H1 (cell line): ENCODE measurements at regions not wholly inside any gene's neighbourhood (a gene's known extent, or its start where the extent isn't known, plus 50 kb on each side); places are given as distances from the start of the nearest gene placed in this dataset.

Source experiments
- BACH1 ChIP-seq: IDR thresholded peaks from 2 replicates; pipeline ENCODE4 v1.6.1; 2012; ENCODE audit warnings: low read length, improper control_type of control experiment
- BCL11A ChIP-seq, 2 experiments: IDR thresholded peaks; one replicate each; pipeline ENCODE4 v1.6.1; 2011; ENCODE audit warnings: low read depth in 2 of 2, low read length in 2 of 2, mild to moderate bottlenecking in 2 of 2
- EGR1 ChIP-seq: IDR thresholded peaks from 2 replicates; pipeline ENCODE4 v1.6.1; 2011; ENCODE audit warnings: low read depth, low read length, borderline replicate concordance
- POU5F1 ChIP-seq: IDR thresholded peaks from 2 replicates; pipeline ENCODE4 v1.6.1; 2011; ENCODE audit warnings: low read depth, mild to moderate bottlenecking, low read length, moderate library complexity
- SIX5 ChIP-seq: IDR thresholded peaks from 2 replicates; pipeline ENCODE4 v1.6.1; 2011; ENCODE audit warnings: mild to moderate bottlenecking, low read depth, low read length
- SRF ChIP-seq: IDR thresholded peaks from 2 replicates; pipeline ENCODE4 v1.6.1; 2011; ENCODE audit warnings: mild to moderate bottlenecking, low read depth, low read length, moderate library complexity
- TAF1 ChIP-seq: IDR thresholded peaks from 2 replicates; pipeline ENCODE4 v1.6.1; 2011; ENCODE audit warnings: mild to moderate bottlenecking, low read depth, low read length
- TAF7 ChIP-seq: optimal IDR thresholded peaks from 2 replicates; pipeline ENCODE3; 2011; ENCODE audit warnings: low read depth, mild to moderate bottlenecking, inconsistent platforms, low read length, moderate library complexity, borderline replicate concordance
- TCF12 ChIP-seq: IDR thresholded peaks from 2 replicates; pipeline ENCODE4 v1.6.1; 2011; ENCODE audit warnings: low read depth, mild to moderate bottlenecking, low read length
- ZNF274 ChIP-seq: IDR thresholded peaks from 2 replicates; pipeline ENCODE4 v1.7.0; 2012; ENCODE audit warnings: low read length, borderline replicate concordance; ENCODE audit errors: extremely low read depth
- TF ChIP-seq, protein P1 (sequence below): fragments of 300-600 bp; sonication (generic); IDR thresholded peaks from 2 replicates; pipeline ENCODE4 v1.7.1; 2012; ENCODE audit warnings: low read length, moderate library complexity, mild to moderate bottlenecking, inconsistent platforms; ENCODE audit not compliant: insufficient replicate concordance

DNA sequence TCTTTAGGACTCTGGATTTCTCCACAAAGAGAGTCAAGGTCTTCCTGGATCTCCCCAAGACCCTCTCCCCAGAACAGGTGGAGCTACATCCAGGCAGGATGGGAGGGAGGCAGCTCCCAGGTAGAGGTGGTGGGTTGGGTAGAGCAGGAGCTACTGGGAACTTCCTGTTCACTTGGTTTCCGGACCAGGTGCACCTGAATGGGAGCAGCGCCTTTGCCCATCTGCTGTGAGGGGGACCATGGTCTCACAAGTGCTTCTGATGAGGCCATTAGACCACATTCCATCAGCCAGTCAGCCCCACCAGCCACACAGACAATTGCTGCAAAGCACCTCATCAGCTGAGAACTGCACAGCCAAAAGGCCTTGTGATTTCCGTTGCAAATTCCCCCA, 188.8 kb downstream of the MATN1 start (continued):
- TF ChIP-seq, protein P1, sequence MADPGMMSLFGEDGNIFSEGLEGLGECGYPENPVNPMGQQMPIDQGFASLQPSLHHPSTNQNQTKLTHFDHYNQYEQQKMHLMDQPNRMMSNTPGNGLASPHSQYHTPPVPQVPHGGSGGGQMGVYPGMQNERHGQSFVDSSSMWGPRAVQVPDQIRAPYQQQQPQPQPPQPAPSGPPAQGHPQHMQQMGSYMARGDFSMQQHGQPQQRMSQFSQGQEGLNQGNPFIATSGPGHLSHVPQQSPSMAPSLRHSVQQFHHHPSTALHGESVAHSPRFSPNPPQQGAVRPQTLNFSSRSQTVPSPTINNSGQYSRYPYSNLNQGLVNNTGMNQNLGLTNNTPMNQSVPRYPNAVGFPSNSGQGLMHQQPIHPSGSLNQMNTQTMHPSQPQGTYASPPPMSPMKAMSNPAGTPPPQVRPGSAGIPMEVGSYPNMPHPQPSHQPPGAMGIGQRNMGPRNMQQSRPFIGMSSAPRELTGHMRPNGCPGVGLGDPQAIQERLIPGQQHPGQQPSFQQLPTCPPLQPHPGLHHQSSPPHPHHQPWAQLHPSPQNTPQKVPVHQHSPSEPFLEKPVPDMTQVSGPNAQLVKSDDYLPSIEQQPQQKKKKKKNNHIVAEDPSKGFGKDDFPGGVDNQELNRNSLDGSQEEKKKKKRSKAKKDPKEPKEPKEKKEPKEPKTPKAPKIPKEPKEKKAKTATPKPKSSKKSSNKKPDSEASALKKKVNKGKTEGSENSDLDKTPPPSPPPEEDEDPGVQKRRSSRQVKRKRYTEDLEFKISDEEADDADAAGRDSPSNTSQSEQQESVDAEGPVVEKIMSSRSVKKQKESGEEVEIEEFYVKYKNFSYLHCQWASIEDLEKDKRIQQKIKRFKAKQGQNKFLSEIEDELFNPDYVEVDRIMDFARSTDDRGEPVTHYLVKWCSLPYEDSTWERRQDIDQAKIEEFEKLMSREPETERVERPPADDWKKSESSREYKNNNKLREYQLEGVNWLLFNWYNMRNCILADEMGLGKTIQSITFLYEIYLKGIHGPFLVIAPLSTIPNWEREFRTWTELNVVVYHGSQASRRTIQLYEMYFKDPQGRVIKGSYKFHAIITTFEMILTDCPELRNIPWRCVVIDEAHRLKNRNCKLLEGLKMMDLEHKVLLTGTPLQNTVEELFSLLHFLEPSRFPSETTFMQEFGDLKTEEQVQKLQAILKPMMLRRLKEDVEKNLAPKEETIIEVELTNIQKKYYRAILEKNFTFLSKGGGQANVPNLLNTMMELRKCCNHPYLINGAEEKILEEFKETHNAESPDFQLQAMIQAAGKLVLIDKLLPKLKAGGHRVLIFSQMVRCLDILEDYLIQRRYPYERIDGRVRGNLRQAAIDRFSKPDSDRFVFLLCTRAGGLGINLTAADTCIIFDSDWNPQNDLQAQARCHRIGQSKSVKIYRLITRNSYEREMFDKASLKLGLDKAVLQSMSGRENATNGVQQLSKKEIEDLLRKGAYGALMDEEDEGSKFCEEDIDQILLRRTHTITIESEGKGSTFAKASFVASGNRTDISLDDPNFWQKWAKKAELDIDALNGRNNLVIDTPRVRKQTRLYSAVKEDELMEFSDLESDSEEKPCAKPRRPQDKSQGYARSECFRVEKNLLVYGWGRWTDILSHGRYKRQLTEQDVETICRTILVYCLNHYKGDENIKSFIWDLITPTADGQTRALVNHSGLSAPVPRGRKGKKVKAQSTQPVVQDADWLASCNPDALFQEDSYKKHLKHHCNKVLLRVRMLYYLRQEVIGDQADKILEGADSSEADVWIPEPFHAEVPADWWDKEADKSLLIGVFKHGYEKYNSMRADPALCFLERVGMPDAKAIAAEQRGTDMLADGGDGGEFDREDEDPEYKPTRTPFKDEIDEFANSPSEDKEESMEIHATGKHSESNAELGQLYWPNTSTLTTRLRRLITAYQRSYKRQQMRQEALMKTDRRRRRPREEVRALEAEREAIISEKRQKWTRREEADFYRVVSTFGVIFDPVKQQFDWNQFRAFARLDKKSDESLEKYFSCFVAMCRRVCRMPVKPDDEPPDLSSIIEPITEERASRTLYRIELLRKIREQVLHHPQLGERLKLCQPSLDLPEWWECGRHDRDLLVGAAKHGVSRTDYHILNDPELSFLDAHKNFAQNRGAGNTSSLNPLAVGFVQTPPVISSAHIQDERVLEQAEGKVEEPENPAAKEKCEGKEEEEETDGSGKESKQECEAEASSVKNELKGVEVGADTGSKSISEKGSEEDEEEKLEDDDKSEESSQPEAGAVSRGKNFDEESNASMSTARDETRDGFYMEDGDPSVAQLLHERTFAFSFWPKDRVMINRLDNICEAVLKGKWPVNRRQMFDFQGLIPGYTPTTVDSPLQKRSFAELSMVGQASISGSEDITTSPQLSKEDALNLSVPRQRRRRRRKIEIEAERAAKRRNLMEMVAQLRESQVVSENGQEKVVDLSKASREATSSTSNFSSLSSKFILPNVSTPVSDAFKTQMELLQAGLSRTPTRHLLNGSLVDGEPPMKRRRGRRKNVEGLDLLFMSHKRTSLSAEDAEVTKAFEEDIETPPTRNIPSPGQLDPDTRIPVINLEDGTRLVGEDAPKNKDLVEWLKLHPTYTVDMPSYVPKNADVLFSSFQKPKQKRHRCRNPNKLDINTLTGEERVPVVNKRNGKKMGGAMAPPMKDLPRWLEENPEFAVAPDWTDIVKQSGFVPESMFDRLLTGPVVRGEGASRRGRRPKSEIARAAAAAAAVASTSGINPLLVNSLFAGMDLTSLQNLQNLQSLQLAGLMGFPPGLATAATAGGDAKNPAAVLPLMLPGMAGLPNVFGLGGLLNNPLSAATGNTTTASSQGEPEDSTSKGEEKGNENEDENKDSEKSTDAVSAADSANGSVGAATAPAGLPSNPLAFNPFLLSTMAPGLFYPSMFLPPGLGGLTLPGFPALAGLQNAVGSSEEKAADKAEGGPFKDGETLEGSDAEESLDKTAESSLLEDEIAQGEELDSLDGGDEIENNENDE = no peak
- TF ChIP-seq SRF (no peak), TAF7 (no peak), POU5F1 (no peak), TAF1 (no peak), TCF12 (no peak), BCL11A (IDR thresholded peaks at IDR 0.05; ENCODE audit: low read depth in 2 of 2, low read length in 2 of 2) (no peak), ZNF274 (no peak), SIX5 (no peak), BACH1 (no peak), EGR1 (no peak)
